ENCODE measurements at regions not wholly inside any gene's neighbourhood (a gene's known extent, or its start where the extent isn't known, plus 50 kb on each side); places are given as distances from the start of the nearest gene placed in this dataset.
A peak's percentile ranks its signal among the peaks of the same experiment; 100 is the strongest.

DNA sequence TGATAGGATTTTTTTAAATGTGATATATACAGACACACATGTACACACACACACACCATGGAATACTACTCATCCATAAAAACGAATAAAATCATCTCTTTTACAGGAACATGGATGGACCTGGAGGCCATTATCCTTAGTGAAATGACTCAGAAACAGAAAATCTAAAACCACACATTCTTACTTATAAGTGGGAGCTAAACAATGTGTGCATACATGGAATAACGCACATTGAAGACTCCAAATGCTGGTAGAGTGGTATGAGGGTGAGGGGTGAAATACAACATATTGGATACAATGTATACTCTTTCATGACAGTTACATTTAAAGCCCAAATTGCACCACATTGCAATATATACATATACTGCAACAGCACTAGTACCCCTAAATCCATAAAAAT, 120.2 kb upstream of the ADGRL3 start:
- DNase-seq = no peak

DNA sequence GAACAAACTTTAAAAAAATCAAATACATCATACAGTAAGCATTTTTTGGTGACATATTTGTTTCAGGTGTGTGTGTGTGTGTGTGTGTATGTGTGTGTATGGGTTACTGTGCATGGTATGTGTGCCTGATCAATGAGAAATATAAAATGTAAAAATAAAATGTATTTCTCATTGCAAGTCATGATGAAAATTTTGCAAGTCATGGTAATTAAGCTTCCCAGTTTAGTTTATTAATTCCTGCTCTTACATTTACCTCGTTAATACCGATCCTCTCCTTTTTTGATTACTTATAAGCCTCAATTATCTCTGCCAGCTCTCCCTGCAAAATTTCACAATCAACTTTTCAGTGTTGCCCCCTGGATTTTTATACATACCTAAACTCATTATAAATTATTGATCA, 114.6 kb upstream of the ADGRL3 start:
- DNase-seq = no peak

DNA sequence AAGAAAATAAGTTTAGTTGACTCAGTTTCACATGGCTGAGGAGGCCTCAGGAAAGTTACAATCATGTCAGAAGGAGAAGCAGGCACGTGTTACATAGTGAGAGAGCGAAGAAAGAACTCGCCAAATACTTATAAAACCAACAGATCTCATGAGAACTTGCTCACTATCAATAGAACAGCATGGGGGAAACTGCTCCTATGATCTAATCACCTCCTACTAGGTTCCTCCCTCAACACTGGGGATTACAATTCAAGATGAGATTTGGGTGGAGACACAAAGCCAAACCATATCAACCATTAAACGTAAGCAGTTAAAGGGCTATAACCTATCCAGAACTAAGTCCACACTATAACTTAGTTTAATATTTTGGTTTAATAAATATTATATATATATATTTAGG, 113.8 kb upstream of the ADGRL3 start:
- DNase-seq = no peak

DNA sequence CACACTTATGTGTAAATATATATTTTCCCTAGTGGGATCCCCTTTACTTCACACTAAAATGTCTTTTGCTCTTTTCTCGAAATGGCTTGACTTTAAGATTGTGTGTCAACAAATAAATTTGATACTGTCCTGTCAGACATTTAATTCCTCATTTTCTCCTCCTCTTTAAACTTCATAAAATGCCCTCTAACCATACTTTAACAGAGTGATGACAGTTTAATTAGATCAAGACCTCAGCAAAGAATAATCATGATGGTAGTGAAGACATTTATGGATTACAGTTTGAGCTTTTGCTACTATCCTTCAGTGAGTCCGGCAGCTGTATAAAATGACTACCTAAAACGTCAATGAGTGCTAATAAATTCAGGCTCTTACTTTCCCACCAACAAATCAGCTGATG, 113.1 kb upstream of the ADGRL3 start:
- DNase-seq = no peak

DNA sequence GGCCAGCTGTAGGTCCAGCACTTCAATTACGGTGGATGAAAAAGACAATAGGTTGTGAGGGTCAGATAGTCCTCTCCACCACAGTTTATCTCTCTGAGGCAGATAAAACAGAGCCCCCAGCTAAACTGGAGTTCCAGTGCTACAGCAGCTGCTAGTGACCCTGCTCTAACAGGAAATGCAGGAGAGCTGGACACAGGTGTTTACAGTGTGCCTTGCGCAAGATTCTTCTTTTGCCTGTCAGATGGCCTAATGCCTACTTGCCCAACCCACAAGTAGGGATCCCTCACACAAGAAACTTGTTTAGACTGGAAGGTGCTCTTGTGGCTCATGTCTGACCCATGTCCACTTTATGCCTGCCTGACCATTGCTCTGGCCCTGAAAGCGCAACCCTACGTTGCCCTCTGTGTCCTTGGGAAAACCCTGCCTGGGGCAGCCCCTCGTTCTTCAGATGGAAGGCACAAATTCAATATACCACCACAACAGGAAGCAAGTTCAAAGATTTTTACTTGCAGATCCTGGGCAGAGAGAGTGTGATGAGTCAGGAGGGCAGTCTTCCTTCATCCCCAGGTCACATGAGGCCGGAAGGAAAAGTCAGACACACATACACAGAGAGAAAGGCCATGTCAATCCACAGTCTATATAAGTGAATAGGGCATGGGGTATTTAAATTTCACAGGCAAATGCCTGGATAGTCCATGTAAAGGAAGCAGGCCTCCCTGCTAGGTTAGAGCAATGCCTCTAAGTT, 105.1 kb upstream of the ADGRL3 start:
- no peak for DNase-seq

DNA sequence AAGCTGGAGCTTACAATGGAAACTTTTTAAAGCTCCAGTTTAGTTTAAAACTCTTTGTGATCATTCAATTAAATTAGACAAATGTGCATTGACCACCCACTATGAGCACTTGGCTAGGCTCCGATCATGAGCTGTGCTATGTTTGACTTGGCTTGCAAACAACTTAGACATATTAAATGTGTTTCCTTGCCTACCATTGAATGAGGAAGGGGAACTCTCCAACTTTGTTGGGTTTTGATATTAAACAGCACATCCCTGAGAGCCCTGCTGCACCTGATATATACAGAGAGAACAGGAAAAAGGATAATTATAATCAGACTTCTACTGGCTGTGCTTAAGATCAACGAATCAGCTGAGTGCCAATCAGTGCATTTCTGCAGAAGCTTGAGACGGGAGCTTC, 71.4 kb upstream of the ADGRL3 start:
- peak; percentile 32 for DNase-seq

DNA sequence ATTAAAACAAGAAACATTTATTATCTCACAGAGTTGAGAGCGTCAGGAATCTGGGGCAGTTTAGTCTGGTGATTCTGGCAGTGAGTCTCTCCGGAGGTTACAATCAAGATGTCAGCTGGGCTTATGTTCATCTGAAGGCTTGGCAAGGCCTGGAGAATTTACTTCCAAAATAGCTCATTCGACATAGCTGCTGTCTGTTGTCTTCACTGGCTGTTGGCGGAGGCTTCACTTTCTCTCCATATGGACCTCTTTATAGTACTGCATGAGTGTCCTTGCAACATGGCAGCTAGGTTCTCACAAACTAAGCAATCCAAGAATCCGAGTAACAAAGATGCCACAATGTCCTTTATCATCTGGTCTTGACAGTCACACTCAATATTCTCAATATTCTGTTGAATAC, 70.2 kb upstream of the ADGRL3 start:
- DNase-seq = no peak

DNA sequence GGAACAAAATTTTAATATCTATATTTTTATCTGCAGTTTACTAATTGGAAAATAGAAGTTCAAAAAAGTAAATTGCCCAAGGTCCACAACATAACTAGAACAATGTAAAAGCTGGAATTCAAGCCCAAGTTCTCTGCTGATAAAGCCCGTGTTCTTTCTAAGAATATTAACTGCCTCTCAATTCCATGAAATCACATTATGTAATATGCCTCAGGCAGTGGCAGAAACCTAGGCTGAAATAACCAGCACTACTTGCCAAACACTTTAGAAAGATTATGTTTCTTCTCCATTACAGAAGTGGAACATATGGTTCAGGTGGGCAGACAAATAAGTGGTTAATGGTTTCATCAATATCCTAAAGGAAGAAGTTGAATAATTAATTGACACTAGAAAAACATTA, 56.7 kb upstream of the ADGRL3 start:
- DNase-seq = no peak

DNA sequence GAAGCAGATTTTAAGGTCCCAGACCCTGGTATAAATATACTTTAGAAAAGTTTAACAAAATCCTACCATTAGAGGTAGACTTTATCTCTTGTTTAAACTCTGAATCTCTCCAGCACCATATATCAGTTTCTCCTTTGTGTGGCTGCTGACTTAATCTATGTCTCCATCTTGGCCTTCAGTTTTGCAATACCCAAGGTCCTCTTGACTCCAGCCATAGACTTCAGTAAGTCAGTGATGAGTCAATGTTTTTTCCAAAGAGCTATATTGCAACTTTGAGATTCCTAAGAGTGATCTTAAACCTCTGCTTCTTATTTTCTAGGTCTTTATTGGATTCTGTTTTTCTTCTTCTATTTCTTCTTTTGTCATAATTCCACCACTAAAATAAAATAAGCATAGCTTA, 50.8 kb upstream of the ADGRL3 start:
- DNase-seq = no peak
